Liver (tissue), 9 donors: ENCODE measurements at regions not wholly inside any gene's neighbourhood (a gene's known extent, or its start where the extent isn't known, plus 50 kb on each side); places are given as distances from the start of the nearest gene placed in this dataset. TPM values are rescaled to one million over a fixed set of nuclear protein-coding genes. Genes with fewer than 3 reads are reported as not detected.

Source experiments
- DNase-seq: peaks from one replicate; pipeline ENCODE4 v3.0.0-alpha.2; 2017; ENCODE audit warnings: low spot score
- H3K27ac ChIP-seq, 2 donors: one replicate each; pipeline ENCODE4 v1.7.0; 2013; ENCODE audit warnings: inconsistent platforms in 2 of 2, low read length in 2 of 2, control low read depth in 1 of 2, low read depth in 1 of 2, mild to moderate bottlenecking in 1 of 2
- H3K27me3 ChIP-seq, 4 donors: one replicate each; pipeline versions ENCODE4 v1.6.1 to v1.7.0; 2013; ENCODE audit warnings: low read length in 3 of 4, inconsistent platforms in 1 of 4, mild to moderate bottlenecking in 1 of 4, moderate library complexity in 1 of 4; ENCODE audit not compliant: control insufficient read depth in 4 of 4, insufficient read depth in 4 of 4
- H3K36me3 ChIP-seq, 4 donors: one replicate each; pipeline versions ENCODE4 v1.6.1 to v1.7.0; 2013; ENCODE audit warnings: low read length in 3 of 4, mild to moderate bottlenecking in 3 of 4, low read depth in 1 of 4, moderate library complexity in 1 of 4; ENCODE audit not compliant: control insufficient read depth in 4 of 4, insufficient read depth in 3 of 4
- H3K4me1 ChIP-seq, 4 donors: one replicate each; pipeline versions ENCODE4 v1.6.1 to v1.7.0; 2013; ENCODE audit warnings: low read length in 3 of 4, mild to moderate bottlenecking in 3 of 4, moderate library complexity in 1 of 4; ENCODE audit not compliant: control insufficient read depth in 4 of 4, insufficient read depth in 4 of 4
- H3K4me3 ChIP-seq, 3 donors: one replicate each; pipeline versions ENCODE4 v1.6.1 to v1.7.0; 2013; ENCODE audit warnings: low read length in 3 of 3, control low read depth in 1 of 3, low read depth in 1 of 3, mild to moderate bottlenecking in 1 of 3
- H3K9ac ChIP-seq, 2 donors: one replicate each; pipeline ENCODE4 v1.7.0; 2013; ENCODE audit warnings: low read length in 2 of 2, mild to moderate bottlenecking in 2 of 2, moderate library complexity in 2 of 2, control low read depth in 1 of 2, low read depth in 1 of 2
- H3K9me3 ChIP-seq, 4 donors: one replicate each; pipeline versions ENCODE4 v1.6.1 to v1.7.0; 2013; ENCODE audit warnings: low read length in 3 of 4; ENCODE audit not compliant: control insufficient read depth in 4 of 4
- ATF3 ChIP-seq: IDR thresholded peaks from 2 replicates; pipeline ENCODE4 v1.6.1; 2016; ENCODE audit warnings: antibody characterized with exemption
- CTCF ChIP-seq: fragments of 150-350 bp; IDR thresholded peaks from 2 replicates; pipeline ENCODE4 v1.5.1; 2017; ENCODE audit warnings: improper control_type of control experiment, low read depth, low read length; ENCODE audit not compliant: missing input control
- FOXA1 ChIP-seq: IDR thresholded peaks from 2 replicates; pipeline ENCODE4 v1.6.1; 2016; ENCODE audit warnings: antibody characterized with exemption
- GABPA ChIP-seq, 2 donors: IDR thresholded peaks in 1 of 2; conservative IDR thresholded peaks in 1 of 2; 2 replicates each; pipeline ENCODE4 v1.6.1; 2016; ENCODE audit warnings: antibody characterized with exemption in 2 of 2, mild to moderate bottlenecking in 1 of 2, moderate library complexity in 1 of 2
- HNF4A ChIP-seq, 2 donors: conservative IDR thresholded peaks; 2 replicates each; pipeline ENCODE4 v1.6.1; 2016; ENCODE audit warnings: antibody characterized with exemption in 2 of 2, mild to moderate bottlenecking in 2 of 2
- JUND ChIP-seq, 2 donors: IDR thresholded peaks; 2 replicates each; pipeline ENCODE4 v1.6.1; 2016; ENCODE audit warnings: antibody characterized with exemption in 2 of 2
- NR2F2 ChIP-seq: IDR thresholded peaks from 2 replicates; pipeline ENCODE4 v1.6.1; 2016; ENCODE audit warnings: antibody characterized with exemption
- RXRA ChIP-seq, 2 donors: IDR thresholded peaks; 2 replicates each; pipeline ENCODE4 v1.6.1; 2017 to 2018; ENCODE audit warnings: antibody characterized with exemption in 2 of 2, mild to moderate bottlenecking in 1 of 2
- TAF1 ChIP-seq: conservative IDR thresholded peaks from 2 replicates; pipeline ENCODE4 v1.6.1; 2016; ENCODE audit warnings: antibody characterized with exemption, mild to moderate bottlenecking
- ZBTB33 ChIP-seq: IDR thresholded peaks from 2 replicates; pipeline ENCODE4 v1.6.1; 2016; ENCODE audit warnings: antibody characterized with exemption
- WGBS: extraction: QIAGEN DNeasy Blood & Tissue Kit; methylation state at CpG from one replicate; pipeline ENCODE4 v1.1.7; 2013; 5-methylcytosine and 5-hydroxymethylcytosine counted together
- small RNA-seq: library from RNA; depleted of rRNA; stranded (forward); fragments of <200 nt; gene quantifications from one replicate; pipeline ENCODE3, GENCODE V24; 2014
- donor health status: healthy.
- donor health status: healthy.
- donor health status: healthy.
- donor health status: healthy.
- donor health status: healthy.

GRCh38 chr7:90094030-90094429 lies 60.2 kb upstream of the STEAP1 start:
- Histone ChIP-seq H3K27ac (no peak overlapping the region), H3K9me3 (no peaks in the 10 kb centered on the region), H3K27me3 (no peaks in the 10 kb centered on the region), H3K4me3 (no peak overlapping the region), H3K4me1 (no peaks in the 10 kb centered on the region), H3K9ac (no peak overlapping the region), H3K36me3 (no peaks in the 10 kb centered on the region)
- TF ChIP-seq TAF1: no peak
- TF ChIP-seq JUND (IDR thresholded peaks at IDR 0.05): no peak
- no peak for TF ChIP-seq HNF4A (conservative IDR thresholded peaks at IDR 0.05)
- TF ChIP-seq CTCF: no peak
- TF ChIP-seq GABPA (IDR thresholded peaks at IDR 0.05 in 1 of 2, conservative IDR thresholded peaks at IDR 0.05 in 1 of 2): no peak
- no peak for TF ChIP-seq FOXA1
- TF ChIP-seq ATF3: no peak
- TF ChIP-seq RXRA (IDR thresholded peaks at IDR 0.05): no peak
- no peak for TF ChIP-seq ZBTB33
- TF ChIP-seq NR2F2: no peak
- WGBS: 71% methylated on average over 2 of the region's 2 CpGs
- DNase-seq: no peak

Small RNAs in the stretch of these regions (small RNA-seq; reads per million reads assigned to genes)
- gene RNU6-274P: not detected
